GM18858 (cell line): ENCODE measurements at regions not wholly inside any gene's neighbourhood (a gene's known extent, or its start where the extent isn't known, plus 50 kb on each side); places are given as distances from the start of the nearest gene placed in this dataset.

Experiments used
- ATAC-seq: cut with Tn5 transposase; IDR thresholded peaks from one replicate; pipeline ENCODE4 v1.9.1; 2021; ENCODE audit not compliant: unreplicated experiment

DNA sequence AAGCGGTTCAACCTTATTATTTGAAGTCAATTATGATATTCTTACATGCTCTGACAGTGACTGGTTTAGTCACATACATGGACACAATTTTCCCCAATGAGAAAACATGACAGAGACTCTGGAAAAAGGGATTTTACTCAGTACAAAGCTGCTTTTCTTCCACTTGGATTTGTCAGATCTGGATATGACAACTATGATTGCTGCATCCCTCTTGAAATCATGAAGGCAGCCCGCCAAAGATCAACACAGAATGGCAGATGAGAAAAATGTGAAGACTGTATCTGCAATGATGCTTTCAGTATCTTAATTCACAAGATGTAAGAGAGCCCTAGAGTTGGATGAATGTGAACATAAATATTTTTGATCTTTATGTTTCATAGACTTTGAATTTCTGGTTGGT lies 439.6 kb downstream of the CDH8 start:
- no peak for ATAC-seq

GRCh38 chr16:61595605-61596004 lies 440.6 kb downstream of the CDH8 start:
- ATAC-seq = no peak

DNA sequence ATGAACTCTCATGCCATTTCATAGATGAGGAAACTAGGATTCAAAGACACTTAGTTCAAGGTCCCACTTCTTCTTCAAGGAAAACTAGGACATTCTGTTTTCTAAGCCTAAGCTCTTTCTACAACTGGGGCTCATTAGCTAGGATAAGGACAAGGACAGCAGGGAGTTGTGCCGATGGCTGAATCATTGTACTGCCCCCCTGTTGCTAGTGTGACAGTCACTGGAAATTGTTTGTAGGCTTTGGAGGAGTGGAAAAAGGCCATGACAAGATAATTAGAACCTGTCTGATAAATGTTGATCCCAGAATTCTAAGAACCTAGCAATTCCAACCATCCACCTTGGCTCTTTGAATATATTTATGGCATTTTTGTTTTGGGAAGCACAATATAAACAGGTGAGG lies 445.7 kb downstream of the CDH8 start:
- no peak for ATAC-seq

- ATAC-seq = no peak
Measured at GRCh38 chr16:61587526-61587925, 448.7 kb downstream of the CDH8 start.

GRCh38 chr16:61581417-61582046 lies 454.7 kb downstream of the CDH8 start:
- ATAC-seq = no peak

DNA sequence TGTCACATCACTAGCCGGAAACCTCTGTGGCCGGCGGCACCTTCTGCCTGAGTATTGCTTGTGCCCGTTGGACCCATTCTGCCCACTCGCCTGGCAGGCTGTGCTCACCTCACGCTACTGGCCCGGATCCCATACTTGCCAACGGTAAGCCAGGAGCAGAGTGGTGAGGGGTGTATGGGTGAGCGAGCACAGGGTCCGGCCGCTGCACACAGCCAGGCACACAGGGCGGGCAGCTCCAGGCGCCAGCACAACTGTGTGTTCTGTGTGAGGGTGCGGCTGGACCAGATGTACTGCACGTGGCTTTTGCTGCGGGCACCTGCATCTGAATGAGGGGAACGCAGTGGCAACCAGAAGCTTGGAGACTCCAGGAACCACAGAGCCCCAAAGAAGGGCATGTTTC lies 455.7 kb downstream of the CDH8 start:
- ATAC-seq = no peak

GRCh38 chr16:61579195-61579594 lies 457.0 kb downstream of the CDH8 start:
- no peak for ATAC-seq

- no peak for ATAC-seq
Measured at GRCh38 chr16:61576476-61576875, 459.8 kb downstream of the CDH8 start.

- ATAC-seq = no peak
Measured at GRCh38 chr16:61575617-61576016, 460.6 kb downstream of the CDH8 start.

DNA sequence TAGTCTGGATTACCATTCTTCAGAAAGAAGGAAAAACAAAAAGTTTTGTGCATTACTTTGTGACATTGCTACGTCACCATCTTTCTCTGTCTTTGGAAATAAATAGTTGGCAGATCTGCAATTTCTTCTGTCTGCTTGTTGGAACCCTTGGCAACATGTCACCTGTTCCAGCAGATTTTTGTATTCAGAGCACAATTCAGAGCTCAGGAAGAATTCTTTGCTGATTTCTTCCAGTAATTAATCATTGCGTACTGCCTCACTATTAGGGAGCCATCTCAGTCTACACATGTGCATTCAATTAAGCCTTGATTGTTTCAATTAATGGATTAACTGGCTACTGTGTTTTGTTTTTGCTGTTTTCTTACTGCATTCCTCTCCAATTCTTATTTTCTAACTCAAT lies 467.2 kb downstream of the CDH8 start:
- no peak for ATAC-seq

DNA sequence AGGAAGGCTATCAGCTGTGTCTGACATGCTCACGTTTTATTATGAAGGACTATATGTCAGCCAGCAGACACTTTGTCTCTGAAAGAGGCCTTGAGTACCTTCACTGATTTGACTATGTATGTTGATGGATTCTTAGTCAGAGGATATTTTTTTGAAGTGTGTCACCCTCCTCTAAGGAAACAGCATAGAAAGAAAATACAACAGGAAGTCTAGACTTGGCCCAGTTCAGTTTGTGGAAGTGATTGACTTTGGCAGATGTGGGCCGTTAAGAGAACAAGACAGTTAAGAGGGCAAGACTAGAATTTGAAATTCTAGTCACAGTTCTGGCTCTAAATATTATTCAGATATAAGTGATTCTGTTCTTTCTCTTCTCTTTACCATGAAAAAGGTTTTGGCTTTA lies 471.5 kb downstream of the CDH8 start:
- no peak for ATAC-seq

- ATAC-seq = no peak
Measured at GRCh38 chr16:61555718-61556441, 480.4 kb downstream of the CDH8 start.

- no peak for ATAC-seq
Measured at GRCh38 chr16:61549327-61549726, 486.9 kb downstream of the CDH8 start.

DNA sequence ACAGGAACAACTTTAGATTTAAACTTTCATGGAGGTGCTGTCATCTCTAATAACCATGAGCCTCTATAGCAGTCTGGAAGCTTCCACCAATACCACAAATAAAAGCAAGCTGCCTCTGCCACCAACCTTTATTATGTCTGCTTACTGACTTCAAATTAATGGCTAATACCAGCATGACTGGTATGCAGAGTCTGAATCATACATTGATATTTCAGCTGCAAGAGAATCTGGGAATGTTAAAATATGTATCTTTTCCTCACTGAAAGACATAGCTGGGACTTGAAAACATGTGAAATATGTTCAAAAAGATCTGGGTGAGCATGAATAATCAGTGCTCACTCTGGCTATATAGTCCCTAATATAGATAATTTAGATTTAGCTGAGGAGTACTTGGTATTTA lies 488.6 kb downstream of the CDH8 start:
- ATAC-seq = no peak

DNA sequence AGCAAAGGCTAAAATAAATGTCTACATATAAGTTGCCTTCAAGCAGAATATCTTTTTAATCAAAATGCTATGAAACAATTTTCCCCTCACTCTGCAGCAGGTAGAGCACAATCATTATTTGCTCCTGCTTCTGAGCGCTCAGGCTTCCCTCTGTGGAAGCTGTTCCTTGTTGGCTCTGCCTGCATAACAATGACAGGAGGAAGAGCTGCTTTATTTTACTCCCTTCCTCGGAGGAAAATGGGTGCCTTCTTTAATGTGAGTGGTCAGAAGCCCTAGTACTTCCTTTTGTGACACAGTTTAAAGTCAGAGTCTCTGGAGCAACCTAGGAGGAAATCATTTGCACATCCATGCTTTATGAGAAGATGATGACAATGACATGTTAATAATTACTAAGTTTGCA lies 492.1 kb downstream of the CDH8 start:
- ATAC-seq = no peak

DNA sequence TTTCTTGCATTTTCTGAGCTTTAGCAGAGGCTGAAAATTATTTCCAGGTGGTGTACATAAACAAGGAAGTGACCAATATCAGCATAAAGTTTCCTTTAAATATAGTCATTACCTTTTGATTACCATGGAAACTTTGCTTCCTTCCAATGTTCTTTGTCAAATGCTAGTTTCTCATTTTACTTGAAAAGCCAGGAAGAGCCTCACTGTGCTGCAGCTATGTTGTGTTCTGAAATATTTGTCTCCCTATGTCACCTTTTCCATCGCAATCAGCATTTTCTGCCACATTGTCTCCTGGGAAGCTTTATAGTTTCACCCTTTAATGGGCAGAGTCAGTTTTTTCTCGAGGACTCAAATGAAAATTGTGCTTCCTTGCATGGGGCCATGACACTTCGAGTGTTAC lies 496.0 kb downstream of the CDH8 start:
- no peak for ATAC-seq

DNA sequence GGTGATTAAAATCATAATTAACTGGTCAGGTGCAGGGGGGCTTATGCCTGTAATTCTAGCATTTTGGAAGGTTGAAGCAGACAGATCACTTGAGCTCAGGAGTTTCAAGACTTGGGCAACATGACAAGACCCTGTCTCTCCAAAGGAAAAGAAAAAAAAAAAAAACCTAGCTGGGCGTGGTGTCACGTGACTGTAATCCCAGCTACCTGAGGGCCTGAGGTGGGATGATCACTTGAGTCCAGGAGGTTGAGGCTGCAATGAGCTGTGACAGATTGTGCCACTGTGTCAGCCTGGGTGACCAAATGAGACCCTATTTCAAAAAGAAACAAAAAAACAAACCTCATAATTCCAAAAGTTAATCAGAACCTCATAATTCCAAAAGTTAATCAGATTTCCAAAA lies 505.5 kb downstream of the CDH8 start:
- ATAC-seq = no peak

DNA sequence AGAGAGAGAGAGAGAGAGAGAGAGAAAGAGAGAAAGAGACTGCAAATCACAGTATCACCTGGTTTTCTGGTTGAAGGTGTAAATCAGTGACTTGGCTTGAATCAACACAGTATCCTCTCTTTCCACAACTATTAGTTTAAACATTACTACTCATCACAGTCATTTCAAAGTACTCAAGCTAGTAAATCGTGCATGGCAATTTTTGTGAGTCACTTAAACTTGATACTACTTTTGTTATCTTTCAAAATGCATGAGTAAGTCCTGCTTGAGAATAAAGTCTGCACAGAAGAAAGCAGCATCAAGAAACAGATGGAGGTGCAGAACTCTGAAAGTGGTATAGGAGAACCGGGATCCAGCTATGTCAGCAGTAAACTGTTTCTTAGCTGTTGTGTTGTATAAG lies 535.4 kb downstream of the CDH8 start:
- no peak for ATAC-seq

GRCh38 chr16:61480250-61480649 lies 556.0 kb downstream of the CDH8 start:
- no peak for ATAC-seq

GRCh38 chr16:61471737-61472136 lies 564.5 kb downstream of the CDH8 start:
- no peak for ATAC-seq

GRCh38 chr16:61471023-61471422 lies 565.2 kb downstream of the CDH8 start:
- no peak for ATAC-seq

DNA sequence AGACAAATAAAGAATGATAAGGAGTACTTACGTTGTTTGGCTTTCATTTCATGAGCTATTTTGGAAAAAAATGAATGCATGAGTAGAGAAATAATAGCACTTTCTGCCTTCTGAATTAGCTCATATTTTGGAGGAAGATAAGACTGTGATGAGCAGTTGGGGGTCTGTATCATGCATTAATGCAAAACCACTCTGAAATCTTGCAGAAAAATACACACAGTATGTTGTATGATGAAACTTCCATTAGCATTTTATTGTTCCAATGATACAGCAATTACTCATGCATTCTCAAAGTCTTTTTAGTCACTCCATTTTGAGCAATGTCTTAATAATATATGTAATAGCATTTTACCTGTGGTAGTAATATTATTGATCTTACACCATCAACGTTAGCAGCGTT lies 571.0 kb downstream of the CDH8 start:
- ATAC-seq = no peak

DNA sequence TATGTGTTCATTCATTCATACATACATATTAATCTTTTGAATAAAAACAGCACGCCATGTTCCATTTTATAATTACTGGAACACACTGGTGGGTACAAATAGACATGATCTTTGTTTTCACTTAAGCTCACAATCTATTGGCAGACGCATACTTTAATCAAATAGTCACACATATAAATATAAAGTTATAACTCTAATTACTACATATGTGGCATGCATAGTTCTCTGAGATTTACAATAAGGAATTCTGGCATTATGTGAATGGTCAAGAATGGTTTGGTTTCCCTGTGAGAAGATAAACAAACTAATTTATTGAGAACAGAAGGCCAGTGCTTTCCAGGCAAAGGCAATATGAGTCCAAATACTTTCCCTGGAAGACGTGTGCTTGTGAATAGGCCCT lies 576.2 kb downstream of the CDH8 start:
- ATAC-seq = no peak
